Liver (tissue), 3 donors: ENCODE measurements at regions not wholly inside any gene's neighbourhood (a gene's known extent, or its start where the extent isn't known, plus 50 kb on each side); places are given as distances from the start of the nearest gene placed in this dataset.

Source experiments
- EGR1 ChIP-seq, 2 donors: IDR thresholded peaks; 2 replicates each; pipeline ENCODE4 v1.6.1; 2016 to 2018; ENCODE audit warnings: antibody characterized with exemption in 2 of 2, low read depth in 2 of 2
- JUND ChIP-seq, 2 donors: IDR thresholded peaks; 2 replicates each; pipeline ENCODE4 v1.6.1; 2016; ENCODE audit warnings: antibody characterized with exemption in 2 of 2
- RAD21 ChIP-seq, 2 donors: IDR thresholded peaks; 2 replicates each; pipeline ENCODE4 v1.6.1; 2016; ENCODE audit warnings: antibody characterized with exemption in 2 of 2, mild to moderate bottlenecking in 2 of 2
- YY1 ChIP-seq: IDR thresholded peaks from 2 replicates; pipeline ENCODE4 v1.6.1; 2016; ENCODE audit warnings: antibody characterized with exemption, mild to moderate bottlenecking
- TF ChIP-seq, protein P1 (sequence below): fragments of 150-350 bp; IDR thresholded peaks from 2 replicates; pipeline ENCODE4 v1.5.1; 2017; ENCODE audit warnings: improper control_type of control experiment, low read depth, low read length; ENCODE audit not compliant: missing input control
- TF ChIP-seq, protein P2 (sequence below): IDR thresholded peaks from 2 replicates; pipeline ENCODE4 v1.6.1; 2016; ENCODE audit warnings: antibody characterized with exemption
- TF ChIP-seq, protein P3 (sequence below): IDR thresholded peaks from 2 replicates; pipeline ENCODE4 v1.6.1; 2016; ENCODE audit warnings: antibody characterized with exemption
- donor health status: healthy.
- donor health status: healthy.

DNA sequence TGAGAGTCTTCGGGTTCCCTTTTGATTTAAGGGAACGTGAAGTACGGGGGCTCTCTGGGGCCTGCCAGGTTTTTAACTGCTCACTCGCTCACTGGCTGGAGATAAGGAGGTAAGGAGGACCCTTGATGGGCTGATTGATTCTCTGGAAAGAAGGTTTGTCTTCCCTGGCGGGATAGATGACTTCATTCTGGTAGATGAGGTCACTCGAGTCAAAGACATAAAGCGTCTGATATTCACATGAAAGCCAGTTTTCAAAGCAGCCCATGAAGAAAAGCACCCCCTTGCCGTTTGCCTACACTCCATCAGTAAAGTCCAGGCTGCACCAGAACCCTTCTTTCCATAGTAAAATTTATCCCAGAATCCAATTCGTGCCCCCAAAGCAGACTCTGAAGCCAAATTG, 233.7 kb upstream of the IRX5 start:
- TF ChIP-seq EGR1 (IDR thresholded peaks at IDR 0.05; ENCODE audit: low read depth in 2 of 2): no peak
- TF ChIP-seq, protein P1, sequence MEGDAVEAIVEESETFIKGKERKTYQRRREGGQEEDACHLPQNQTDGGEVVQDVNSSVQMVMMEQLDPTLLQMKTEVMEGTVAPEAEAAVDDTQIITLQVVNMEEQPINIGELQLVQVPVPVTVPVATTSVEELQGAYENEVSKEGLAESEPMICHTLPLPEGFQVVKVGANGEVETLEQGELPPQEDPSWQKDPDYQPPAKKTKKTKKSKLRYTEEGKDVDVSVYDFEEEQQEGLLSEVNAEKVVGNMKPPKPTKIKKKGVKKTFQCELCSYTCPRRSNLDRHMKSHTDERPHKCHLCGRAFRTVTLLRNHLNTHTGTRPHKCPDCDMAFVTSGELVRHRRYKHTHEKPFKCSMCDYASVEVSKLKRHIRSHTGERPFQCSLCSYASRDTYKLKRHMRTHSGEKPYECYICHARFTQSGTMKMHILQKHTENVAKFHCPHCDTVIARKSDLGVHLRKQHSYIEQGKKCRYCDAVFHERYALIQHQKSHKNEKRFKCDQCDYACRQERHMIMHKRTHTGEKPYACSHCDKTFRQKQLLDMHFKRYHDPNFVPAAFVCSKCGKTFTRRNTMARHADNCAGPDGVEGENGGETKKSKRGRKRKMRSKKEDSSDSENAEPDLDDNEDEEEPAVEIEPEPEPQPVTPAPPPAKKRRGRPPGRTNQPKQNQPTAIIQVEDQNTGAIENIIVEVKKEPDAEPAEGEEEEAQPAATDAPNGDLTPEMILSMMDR: no peak
- TF ChIP-seq, protein P2, sequence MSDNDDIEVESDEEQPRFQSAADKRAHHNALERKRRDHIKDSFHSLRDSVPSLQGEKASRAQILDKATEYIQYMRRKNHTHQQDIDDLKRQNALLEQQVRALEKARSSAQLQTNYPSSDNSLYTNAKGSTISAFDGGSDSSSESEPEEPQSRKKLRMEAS: no peak
- TF ChIP-seq, protein P3, sequence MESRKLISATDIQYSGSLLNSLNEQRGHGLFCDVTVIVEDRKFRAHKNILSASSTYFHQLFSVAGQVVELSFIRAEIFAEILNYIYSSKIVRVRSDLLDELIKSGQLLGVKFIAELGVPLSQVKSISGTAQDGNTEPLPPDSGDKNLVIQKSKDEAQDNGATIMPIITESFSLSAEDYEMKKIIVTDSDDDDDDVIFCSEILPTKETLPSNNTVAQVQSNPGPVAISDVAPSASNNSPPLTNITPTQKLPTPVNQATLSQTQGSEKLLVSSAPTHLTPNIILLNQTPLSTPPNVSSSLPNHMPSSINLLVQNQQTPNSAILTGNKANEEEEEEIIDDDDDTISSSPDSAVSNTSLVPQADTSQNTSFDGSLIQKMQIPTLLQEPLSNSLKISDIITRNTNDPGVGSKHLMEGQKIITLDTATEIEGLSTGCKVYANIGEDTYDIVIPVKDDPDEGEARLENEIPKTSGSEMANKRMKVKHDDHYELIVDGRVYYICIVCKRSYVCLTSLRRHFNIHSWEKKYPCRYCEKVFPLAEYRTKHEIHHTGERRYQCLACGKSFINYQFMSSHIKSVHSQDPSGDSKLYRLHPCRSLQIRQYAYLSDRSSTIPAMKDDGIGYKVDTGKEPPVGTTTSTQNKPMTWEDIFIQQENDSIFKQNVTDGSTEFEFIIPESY: no peak
- TF ChIP-seq YY1: no peak
- no peak for TF ChIP-seq JUND (IDR thresholded peaks at IDR 0.05)
- TF ChIP-seq RAD21 (IDR thresholded peaks at IDR 0.05): no peak
